Ramos (cell line): ENCODE measurements at regions not wholly inside any gene's neighbourhood (a gene's known extent, or its start where the extent isn't known, plus 50 kb on each side); places are given as distances from the start of the nearest gene placed in this dataset.

Source experiments
- in situ Hi-C: fragments of 300-500 bp; cut with MboI; formaldehyde crosslinking; loops from one replicate; pipeline ENCODE4 v1.14.3; 2022; ENCODE audit warnings: low sequenced_read_pairs; ENCODE audit not compliant: unreplicated experiment

GRCh38 chr17:12358477-12358876 lies 307.2 kb upstream of the MYOCD start:
- in situ Hi-C loops = no loop called here

GRCh38 chr17:12362853-12363455 lies 302.7 kb upstream of the MYOCD start:
- in situ Hi-C loops = no loop called here

- in situ Hi-C loops = no loop called here
Measured at GRCh38 chr17:12365805-12366204, 299.9 kb upstream of the MYOCD start.

GRCh38 chr17:12369065-12369464 lies 296.6 kb upstream of the MYOCD start:
- in situ Hi-C loops = no loop called here

- in situ Hi-C loops = no loop called here
Measured at GRCh38 chr17:12376276-12376675, 289.4 kb upstream of the MYOCD start.

GRCh38 chr17:12386225-12386624 lies 279.5 kb upstream of the MYOCD start:
- in situ Hi-C loops = no loop called here

- in situ Hi-C loops = no loop called here
Measured at GRCh38 chr17:12388226-12388625, 277.5 kb upstream of the MYOCD start.

- in situ Hi-C loops = no loop called here
Measured at GRCh38 chr17:12389421-12389820, 276.3 kb upstream of the MYOCD start.

- in situ Hi-C loops = no loop called here
Measured at GRCh38 chr17:12390631-12391030, 275.1 kb upstream of the MYOCD start.

- in situ Hi-C loops = no loop called here
Measured at GRCh38 chr17:12391468-12391867, 274.2 kb upstream of the MYOCD start.

- in situ Hi-C loops = no loop called here
Measured at GRCh38 chr17:12395733-12396354, 269.8 kb upstream of the MYOCD start.

GRCh38 chr17:12398441-12399051 lies 267.1 kb upstream of the MYOCD start:
- in situ Hi-C loops = no loop called here

GRCh38 chr17:12402963-12403622 lies 262.6 kb upstream of the MYOCD start:
- in situ Hi-C loops = no loop called here

GRCh38 chr17:12403881-12404398 lies 261.8 kb upstream of the MYOCD start:
- in situ Hi-C loops = no loop called here

GRCh38 chr17:12406623-12407215 lies 259.0 kb upstream of the MYOCD start:
- in situ Hi-C loops = no loop called here

- in situ Hi-C loops = no loop called here
Measured at GRCh38 chr17:12407495-12408252, 258.0 kb upstream of the MYOCD start.

GRCh38 chr17:12409082-12409481 lies 256.6 kb upstream of the MYOCD start:
- in situ Hi-C loops = no loop called here

GRCh38 chr17:12410717-12411116 lies 255.0 kb upstream of the MYOCD start:
- in situ Hi-C loops = no loop called here

GRCh38 chr17:12415031-12415430 lies 250.7 kb upstream of the MYOCD start:
- in situ Hi-C loops = no loop called here

GRCh38 chr17:12421077-12421476 lies 244.6 kb upstream of the MYOCD start:
- in situ Hi-C loops = no loop called here
